Peyer's patch (tissue), 4 donors: ENCODE measurements at regions not wholly inside any gene's neighbourhood (a gene's known extent, or its start where the extent isn't known, plus 50 kb on each side); places are given as distances from the start of the nearest gene placed in this dataset.
"Not testable (repeated sequence)": the region's sequence is repeated elsewhere in the genome, so short reads cannot be mapped to it uniquely, and the experiment has no call there.

Experiments
- DNase-seq, 3 donors: peaks; one replicate each; pipeline ENCODE4 v3.0.0-alpha.2; 2017 to 2019
- H3K27ac ChIP-seq, 4 donors: fragments of 200-600 bp; sonication (generic); one replicate each; pipeline ENCODE4 v1.5.1; 2016 to 2019
- H3K27me3 ChIP-seq, 2 donors: fragments of 200-600 bp; sonication (generic); one replicate each; pipeline ENCODE4 v1.5.1; 2019
- H3K36me3 ChIP-seq, 3 donors: fragments of 200-600 bp; sonication (generic); one replicate each; pipeline ENCODE4 v1.5.1; 2016 to 2019
- H3K4me1 ChIP-seq, 4 donors: fragments of 200-600 bp; sonication (generic); one replicate each; pipeline ENCODE4 v1.5.1; 2016 to 2019
- H3K4me3 ChIP-seq, 4 donors: fragments of 200-600 bp; sonication (generic); 1 replicate in 3 of 4; 2 replicates in 1 of 4; pipeline ENCODE4 v1.5.1; 2016 to 2019; ENCODE audit warnings: mild to moderate bottlenecking in 1 of 4
- H3K9me3 ChIP-seq, 4 donors: fragments of 200-600 bp; sonication (generic); one replicate each; pipeline ENCODE4 v1.5.1; 2016 to 2019; ENCODE audit warnings: mild to moderate bottlenecking in 1 of 4
- CTCF ChIP-seq, 6 experiments: fragments of 450-650 bp in 4 of 6; fragments of 200-600 bp in 2 of 6; sonication (generic) in 1 of 6; IDR thresholded peaks; one replicate each; pipeline ENCODE4 v1.5.1; 2017 to 2019; ENCODE audit warnings: antibody characterized with exemption in 6 of 6, mild to moderate bottlenecking in 3 of 6, moderate library complexity in 1 of 6
- POLR2A ChIP-seq, 2 donors: fragments of 450-650 bp; IDR thresholded peaks; one replicate each; pipeline ENCODE4 v1.5.1; 2017; ENCODE audit warnings: antibody characterized with exemption in 2 of 2, mild to moderate bottlenecking in 2 of 2, moderate library complexity in 2 of 2

GRCh38 chr6:103313432-103313831, 1546.3 kb downstream of the HACE1 start:
- Histone ChIP-seq H3K4me3 (no peak overlapping the region), H3K36me3 (no peaks in the 10 kb centered on the region), H3K27me3 (no peaks in the 10 kb centered on the region), H3K27ac (no peak overlapping the region), H3K4me1 (no peaks in the 10 kb centered on the region), H3K9me3 (no peaks in the 10 kb centered on the region)
- TF ChIP-seq POLR2A (IDR thresholded peaks at IDR 0.05) (no peak), CTCF (IDR thresholded peaks at IDR 0.05) (no peak)
- no peak for DNase-seq

DNA sequence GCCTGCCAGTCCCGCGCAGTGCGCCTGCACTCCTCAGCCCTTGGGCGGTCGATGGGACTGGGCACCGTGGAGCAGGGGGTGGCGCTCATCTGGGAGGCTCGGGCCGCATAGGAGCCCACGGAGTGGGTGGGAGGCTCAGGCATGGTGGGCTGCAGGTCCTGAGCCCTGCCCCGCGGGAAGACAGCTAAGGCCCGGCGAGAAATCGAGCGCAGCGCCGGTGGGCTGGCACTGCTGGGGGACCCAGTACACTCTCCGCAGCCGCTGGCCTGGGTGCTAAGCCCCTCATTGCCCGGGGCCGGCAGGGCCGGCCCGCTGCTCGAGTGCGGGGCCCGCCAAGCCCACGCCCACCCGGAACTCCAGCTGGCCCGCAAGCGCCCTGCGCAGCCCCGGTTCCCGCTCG, 1565.3 kb downstream of the HACE1 start:
- not testable (repeated sequence) for H3K4me1 ChIP-seq, H3K4me3 ChIP-seq, H3K36me3 ChIP-seq, H3K9me3 ChIP-seq, H3K27me3 ChIP-seq, H3K27ac ChIP-seq, DNase-seq

GRCh38 chr6:103284835-103285234, 1574.9 kb downstream of the HACE1 start:
- Histone ChIP-seq H3K9me3 (peaks cover 0 to under 1% (median 0%) of the 10 kb centered on the region in 4 donors), H3K36me3 (no peaks in the 10 kb centered on the region), H3K4me3 (no peak overlapping the region), H3K27me3 (no peaks in the 10 kb centered on the region), H3K4me1 (no peaks in the 10 kb centered on the region), H3K27ac (no peak overlapping the region)
- no peak for TF ChIP-seq POLR2A (IDR thresholded peaks at IDR 0.05)
- TF ChIP-seq CTCF (IDR thresholded peaks at IDR 0.05): no peak
- no peak for DNase-seq

DNA sequence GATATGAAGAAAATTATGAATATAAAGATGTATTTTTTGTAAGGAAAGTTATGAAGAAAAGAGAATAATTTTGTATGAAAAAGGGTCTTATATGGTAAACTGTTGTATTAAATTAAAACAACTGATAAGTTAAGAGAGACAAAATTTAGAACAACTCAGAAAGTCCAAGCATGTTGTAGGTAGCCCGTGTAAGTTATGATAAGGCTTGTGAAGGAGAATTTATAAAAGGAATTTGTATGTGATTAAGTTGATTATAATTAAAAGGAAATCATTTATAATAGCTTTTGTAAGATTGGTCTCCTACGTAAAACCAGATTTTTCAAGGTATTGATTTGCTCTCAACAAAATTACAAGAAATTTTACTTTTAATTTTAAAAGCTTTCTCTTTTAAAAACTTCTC, 1579.3 kb downstream of the HACE1 start:
- Histone ChIP-seq H3K27me3 (no peaks in the 10 kb centered on the region), H3K36me3 (no peaks in the 10 kb centered on the region), H3K4me1 (no peaks in the 10 kb centered on the region), H3K9me3 (peaks cover 0 to 7% (median 0%) of the 10 kb centered on the region in 4 donors), H3K27ac (no peak overlapping the region), H3K4me3 (no peak overlapping the region)
- TF ChIP-seq CTCF (IDR thresholded peaks at IDR 0.05): no peak
- no peak for TF ChIP-seq POLR2A (IDR thresholded peaks at IDR 0.05)
- DNase-seq: no peak

DNA sequence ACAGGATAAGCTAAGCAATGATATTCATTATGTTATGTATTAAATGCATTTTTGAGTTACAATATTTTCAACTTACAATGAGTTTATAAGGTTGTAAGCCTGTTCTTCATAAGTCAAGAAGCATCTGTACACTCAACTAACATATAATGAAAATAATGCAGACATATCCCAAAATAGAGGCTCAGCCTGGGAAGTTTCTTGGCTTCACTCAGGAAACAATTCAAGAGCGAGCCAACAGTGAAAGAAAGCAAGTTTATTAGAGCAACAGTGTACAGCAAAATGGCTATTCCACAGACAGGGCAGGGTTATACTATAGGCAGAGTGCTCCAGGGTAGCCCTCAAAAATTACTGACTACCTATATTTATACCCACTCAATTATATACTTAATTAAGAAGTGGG, 1581.8 kb downstream of the HACE1 start:
- no peak for DNase-seq
- no peak overlapping the region for H3K4me3 ChIP-seq
- H3K36me3 ChIP-seq: no peaks in the 10 kb centered on the region
- TF ChIP-seq POLR2A (IDR thresholded peaks at IDR 0.05) (no peak), CTCF (IDR thresholded peaks at IDR 0.05) (no peak)
- no peak overlapping the region for H3K27ac ChIP-seq
- H3K27me3 ChIP-seq: no peaks in the 10 kb centered on the region
- H3K4me1 ChIP-seq: no peaks in the 10 kb centered on the region
- H3K9me3 ChIP-seq: peaks cover 0 to 7% (median 0%) of the 10 kb centered on the region in 4 donors

DNA sequence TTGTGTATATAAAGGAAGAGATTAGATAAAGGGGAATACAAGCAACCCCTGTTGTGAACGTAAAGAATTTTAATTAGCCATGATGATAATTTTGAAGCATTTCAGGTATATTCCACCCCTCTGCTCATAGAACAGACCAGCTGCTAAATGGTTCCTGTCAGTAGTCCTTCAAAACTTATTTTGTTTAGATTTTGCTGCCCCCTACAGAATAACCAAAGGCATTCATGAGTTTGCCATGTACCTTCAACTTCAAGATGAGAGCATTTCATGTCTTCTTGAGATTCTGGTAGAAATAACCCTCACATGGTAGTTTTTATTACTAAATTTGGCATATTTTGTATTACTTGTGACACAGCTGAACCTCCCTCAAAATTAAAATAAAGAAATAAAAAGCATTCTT, 1586.7 kb downstream of the HACE1 start:
- Histone ChIP-seq H3K4me1 (no peaks in the 10 kb centered on the region), H3K27me3 (no peaks in the 10 kb centered on the region), H3K4me3 (no peak overlapping the region), H3K9me3 (no peaks in the 10 kb centered on the region), H3K27ac (no peak overlapping the region), H3K36me3 (no peaks in the 10 kb centered on the region)
- no peak for TF ChIP-seq POLR2A (IDR thresholded peaks at IDR 0.05)
- no peak for TF ChIP-seq CTCF (IDR thresholded peaks at IDR 0.05)
- DNase-seq: no peak
